ENCODE measurements at regions not wholly inside any gene's neighbourhood (a gene's known extent, or its start where the extent isn't known, plus 50 kb on each side); places are given as distances from the start of the nearest gene placed in this dataset.

DNA sequence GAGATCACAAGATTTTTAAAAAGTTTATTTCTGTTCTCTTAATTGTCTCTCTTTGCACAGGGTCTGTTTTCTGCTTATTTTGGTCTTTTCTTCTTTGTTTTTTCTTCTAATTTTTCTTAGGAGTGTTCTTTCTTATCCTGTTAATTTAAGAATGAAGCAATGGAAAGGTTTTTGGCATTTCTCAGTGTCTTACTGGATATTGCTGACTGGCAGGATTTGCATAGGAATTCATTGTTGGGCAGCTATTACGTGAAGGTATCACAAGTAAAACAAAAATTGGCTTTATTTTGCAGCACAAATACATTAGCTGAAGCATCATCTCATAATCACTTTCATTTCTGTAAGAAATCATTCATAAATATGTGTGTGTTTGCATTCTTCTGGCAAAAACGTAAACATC lies 566.9 kb upstream of the CDH6 start:
- TF ChIP-seq, protein P1, sequence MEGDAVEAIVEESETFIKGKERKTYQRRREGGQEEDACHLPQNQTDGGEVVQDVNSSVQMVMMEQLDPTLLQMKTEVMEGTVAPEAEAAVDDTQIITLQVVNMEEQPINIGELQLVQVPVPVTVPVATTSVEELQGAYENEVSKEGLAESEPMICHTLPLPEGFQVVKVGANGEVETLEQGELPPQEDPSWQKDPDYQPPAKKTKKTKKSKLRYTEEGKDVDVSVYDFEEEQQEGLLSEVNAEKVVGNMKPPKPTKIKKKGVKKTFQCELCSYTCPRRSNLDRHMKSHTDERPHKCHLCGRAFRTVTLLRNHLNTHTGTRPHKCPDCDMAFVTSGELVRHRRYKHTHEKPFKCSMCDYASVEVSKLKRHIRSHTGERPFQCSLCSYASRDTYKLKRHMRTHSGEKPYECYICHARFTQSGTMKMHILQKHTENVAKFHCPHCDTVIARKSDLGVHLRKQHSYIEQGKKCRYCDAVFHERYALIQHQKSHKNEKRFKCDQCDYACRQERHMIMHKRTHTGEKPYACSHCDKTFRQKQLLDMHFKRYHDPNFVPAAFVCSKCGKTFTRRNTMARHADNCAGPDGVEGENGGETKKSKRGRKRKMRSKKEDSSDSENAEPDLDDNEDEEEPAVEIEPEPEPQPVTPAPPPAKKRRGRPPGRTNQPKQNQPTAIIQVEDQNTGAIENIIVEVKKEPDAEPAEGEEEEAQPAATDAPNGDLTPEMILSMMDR (IDR thresholded peaks at IDR 0.05): no peak
- no peak for TF ChIP-seq POLR2A (IDR thresholded peaks at IDR 0.05)

All from testis (tissue), 2 donors.